Spinal cord (tissue), 9 donors: ENCODE measurements at regions not wholly inside any gene's neighbourhood (a gene's known extent, or its start where the extent isn't known, plus 50 kb on each side); places are given as distances from the start of the nearest gene placed in this dataset.
"Not testable (repeated sequence)": the region's sequence is repeated elsewhere in the genome, so short reads cannot be mapped to it uniquely, and the experiment has no call there.

Source experiments
- DNase-seq, 6 donors: peaks; one replicate each; pipeline versions ENCODE4 v3.0.0 to v3.0.0-alpha.2; 2013 to 2015; ENCODE audit warnings: low spot score in 6 of 6, low read depth in 4 of 6
- H3K27ac ChIP-seq: one replicate; pipeline ENCODE4 v1.5.1; 2013; ENCODE audit warnings: low read depth, low read length, control low read depth
- H3K27me3 ChIP-seq: one replicate; pipeline ENCODE4 v1.6.1; 2013; ENCODE audit warnings: low read length; ENCODE audit not compliant: control insufficient read depth, insufficient read depth
- H3K36me3 ChIP-seq: one replicate; pipeline ENCODE4 v1.6.1; 2013; ENCODE audit warnings: low read length; ENCODE audit not compliant: control insufficient read depth, insufficient read depth
- H3K4me1 ChIP-seq: one replicate; pipeline ENCODE4 v1.6.1; 2013; ENCODE audit warnings: low read length; ENCODE audit not compliant: control insufficient read depth, insufficient read depth
- H3K4me3 ChIP-seq: one replicate; pipeline ENCODE4 v1.5.1; 2013; ENCODE audit warnings: low read depth, low read length, control low read depth
- H3K9me3 ChIP-seq: one replicate; pipeline ENCODE4 v1.6.1; 2013; ENCODE audit warnings: low read length; ENCODE audit not compliant: control insufficient read depth, insufficient read depth
- WGBS: methylation state at CpG from one replicate; pipeline ENCODE4 v1.1.5; 2013; ENCODE audit warnings: missing lambda C conversion rate; ENCODE audit not compliant: insufficient coverage; 5-methylcytosine and 5-hydroxymethylcytosine counted together
- donor health status: healthy.

GRCh38 chr7:20083781-20084180 is 133.4 kb downstream of the MACC1 start:
- DNase-seq, result no peak
- Histone ChIP-seq H3K4me1 (no peaks in the 10 kb centered on the region), H3K4me3 (no peak overlapping the region), H3K27me3 (no peaks in the 10 kb centered on the region), H3K9me3 (no peaks in the 10 kb centered on the region), H3K36me3 (no peaks in the 10 kb centered on the region), H3K27ac (no peak overlapping the region)
- WGBS, result 90% methylated on average over 1 of the region's 1 CpG

- H3K27ac ChIP-seq, result no peak overlapping the region
- H3K27me3 ChIP-seq, result no peaks in the 10 kb centered on the region
- no peaks in the 10 kb centered on the region for H3K4me1 ChIP-seq
- H3K9me3 ChIP-seq, result no peaks in the 10 kb centered on the region
- peak in 1 of 6 donors; percentile 33 for DNase-seq
- H3K4me3 ChIP-seq, result no peak overlapping the region
- H3K36me3 ChIP-seq, result no peaks in the 10 kb centered on the region
These were observed 138.1 kb downstream of the MACC1 start for GRCh38 chr7:20079080-20079479.

GRCh38 chr7:20076835-20077234 is 140.3 kb downstream of the MACC1 start:
- H3K27ac ChIP-seq, result no peak overlapping the region

GRCh38 chr7:20075992-20076820 is 141.0 kb downstream of the MACC1 start:
- DNase-seq, result peak in 1 of 6 donors; percentile 55
- H3K27ac ChIP-seq, result no peak overlapping the region
- H3K9me3 ChIP-seq, result no peaks in the 10 kb centered on the region
- H3K4me3 ChIP-seq, result no peak overlapping the region
- WGBS, result 72% methylated on average over 2 of the region's 4 CpGs
- no peaks in the 10 kb centered on the region for H3K27me3 ChIP-seq
- no peaks in the 10 kb centered on the region for H3K4me1 ChIP-seq
- no peaks in the 10 kb centered on the region for H3K36me3 ChIP-seq

More at GRCh38 chr7:20076835-20077234, 140.3 kb downstream of the MACC1 start:
- no peak for DNase-seq
- Histone ChIP-seq H3K9me3 (no peaks in the 10 kb centered on the region), H3K4me3 (no peak overlapping the region), H3K27me3 (no peaks in the 10 kb centered on the region), H3K36me3 (no peaks in the 10 kb centered on the region), H3K4me1 (no peaks in the 10 kb centered on the region)
- WGBS, result no CpG with 5 or more reads among the region's 2 CpGs

GRCh38 chr7:20075440-20075839 is 141.7 kb downstream of the MACC1 start:
- DNase-seq, result no peak
- Histone ChIP-seq H3K4me1 (no peaks in the 10 kb centered on the region), H3K4me3 (no peak overlapping the region), H3K27me3 (no peaks in the 10 kb centered on the region), H3K36me3 (no peaks in the 10 kb centered on the region), H3K27ac (no peak overlapping the region), H3K9me3 (no peaks in the 10 kb centered on the region)
- WGBS, result no CpG with 5 or more reads among the region's 5 CpGs

GRCh38 chr7:20068004-20068403 is 149.2 kb downstream of the MACC1 start:
- H3K36me3 ChIP-seq, H3K4me1 ChIP-seq, H3K9me3 ChIP-seq, DNase-seq, H3K4me3 ChIP-seq, H3K27ac ChIP-seq, H3K27me3 ChIP-seq: not testable (repeated sequence)
- WGBS, result 92% methylated on average over 5 of the region's 5 CpGs

GRCh38 chr7:20064974-20065862 is 152.0 kb downstream of the MACC1 start:
- no peak overlapping the region for H3K27ac ChIP-seq
- H3K4me3 ChIP-seq, result no peak overlapping the region
- H3K36me3 ChIP-seq, result no peaks in the 10 kb centered on the region
- no peaks in the 10 kb centered on the region for H3K4me1 ChIP-seq
- 100% methylated on average over 1 of the region's 7 CpGs for WGBS
- no peaks in the 10 kb centered on the region for H3K27me3 ChIP-seq
- H3K9me3 ChIP-seq, result peaks cover 2% of the 10 kb centered on the region
- peak; percentile 18 to 82 (median 30) for DNase-seq

GRCh38 chr7:20064181-20064970 is 152.8 kb downstream of the MACC1 start:
- Histone ChIP-seq H3K4me3 (no peak overlapping the region), H3K4me1 (no peaks in the 10 kb centered on the region), H3K27me3 (no peaks in the 10 kb centered on the region), H3K27ac (no peak overlapping the region), H3K36me3 (no peaks in the 10 kb centered on the region), H3K9me3 (peaks cover 2% of the 10 kb centered on the region)
- no peak for DNase-seq
- no CpG with 5 or more reads among the region's 5 CpGs for WGBS

GRCh38 chr7:20063644-20064043 is 153.5 kb downstream of the MACC1 start:
- Histone ChIP-seq H3K36me3 (no peaks in the 10 kb centered on the region), H3K4me3 (no peak overlapping the region), H3K4me1 (no peaks in the 10 kb centered on the region), H3K9me3 (peaks cover 2% of the 10 kb centered on the region), H3K27me3 (no peaks in the 10 kb centered on the region), H3K27ac (no peak overlapping the region)
- 80% methylated on average over 1 of the region's 3 CpGs for WGBS
- no peak for DNase-seq
